SIG-M5 treated with dmso at 0.1 percent for 504 hours (cell line): ENCODE measurements at regions not wholly inside any gene's neighbourhood (a gene's known extent, or its start where the extent isn't known, plus 50 kb on each side); places are given as distances from the start of the nearest gene placed in this dataset.
"Not testable (repeated sequence)": the region's sequence is repeated elsewhere in the genome, so short reads cannot be mapped to it uniquely, and the experiment has no call there.

Experiments
- DNase-seq: peaks from one replicate; lab custom pipeline; 2025; ENCODE audit not compliant: unreplicated experiment; lab: John Stamatoyannopoulos, UW

DNA sequence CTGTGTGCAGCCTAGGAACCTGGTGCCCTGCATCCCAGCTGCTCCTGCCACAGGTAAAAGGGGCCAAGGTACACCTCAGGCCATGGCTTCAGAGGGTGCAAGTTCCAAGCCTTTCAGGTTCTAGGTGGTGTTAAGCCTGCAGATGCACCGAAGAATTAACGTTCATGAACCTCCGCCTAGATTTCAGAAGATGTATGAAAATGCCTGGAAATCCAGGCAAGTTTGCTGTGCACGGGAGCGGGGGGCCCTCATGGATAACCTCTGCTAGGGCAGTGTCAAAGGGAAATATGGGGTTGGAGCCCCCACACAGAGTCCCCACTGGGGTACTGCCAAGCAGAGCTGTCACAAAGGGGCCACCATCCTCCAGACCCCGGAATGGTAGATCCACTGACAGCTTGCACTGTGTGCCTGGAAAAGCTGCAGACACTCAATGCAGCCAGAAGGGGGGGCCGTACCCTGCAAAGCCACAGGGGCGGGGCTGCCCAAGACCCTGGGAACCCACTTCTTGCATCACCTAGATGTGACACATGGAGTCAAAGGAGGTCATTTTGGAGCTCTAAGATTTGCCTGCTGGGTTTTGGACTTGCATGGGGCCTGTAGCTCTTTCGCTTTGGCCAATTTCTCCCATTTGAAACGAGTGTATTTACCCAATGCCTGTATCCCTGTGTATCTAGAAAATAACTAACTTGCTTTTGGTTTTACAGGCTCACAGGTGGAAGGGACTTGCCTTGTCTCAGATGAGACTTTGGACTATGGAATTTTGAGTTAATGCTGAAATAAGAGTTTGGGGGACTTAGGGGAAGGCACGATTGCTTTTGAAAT lies 145.2 kb upstream of the C1QTNF3 start:
- not testable (repeated sequence) for DNase-seq

GRCh38 chr5:34189246-34189645 lies 146.2 kb upstream of the C1QTNF3 start:
- not testable (repeated sequence) for DNase-seq

GRCh38 chr5:34189752-34190411 lies 146.9 kb upstream of the C1QTNF3 start:
- DNase-seq = not testable (repeated sequence)

- not testable (repeated sequence) for DNase-seq
Observed at GRCh38 chr5:34190466-34190865, 147.5 kb upstream of the C1QTNF3 start.

DNA sequence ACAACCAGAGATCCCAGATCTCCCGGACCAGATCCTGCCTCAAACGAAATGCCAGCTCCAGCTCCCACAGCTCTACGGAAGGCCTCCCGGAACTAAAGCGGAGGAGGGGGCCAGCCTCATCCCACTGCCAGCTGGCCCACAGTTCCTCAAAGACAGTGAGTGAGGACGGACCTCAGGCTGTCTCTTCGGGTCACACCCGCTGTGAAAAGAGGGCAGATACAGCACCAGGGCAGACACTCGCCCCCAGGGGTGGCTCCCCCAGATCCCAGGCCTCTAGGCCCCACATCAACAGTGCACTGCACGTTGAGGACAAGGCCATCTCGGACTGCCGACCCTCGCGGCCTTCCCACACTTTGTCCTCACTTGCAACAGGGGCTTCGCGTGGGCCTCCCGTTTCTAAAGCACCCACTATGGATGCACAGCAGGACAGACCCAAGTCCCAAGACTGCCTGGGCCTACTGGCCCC lies 148.3 kb upstream of the C1QTNF3 start:
- DNase-seq = not testable (repeated sequence)

DNA sequence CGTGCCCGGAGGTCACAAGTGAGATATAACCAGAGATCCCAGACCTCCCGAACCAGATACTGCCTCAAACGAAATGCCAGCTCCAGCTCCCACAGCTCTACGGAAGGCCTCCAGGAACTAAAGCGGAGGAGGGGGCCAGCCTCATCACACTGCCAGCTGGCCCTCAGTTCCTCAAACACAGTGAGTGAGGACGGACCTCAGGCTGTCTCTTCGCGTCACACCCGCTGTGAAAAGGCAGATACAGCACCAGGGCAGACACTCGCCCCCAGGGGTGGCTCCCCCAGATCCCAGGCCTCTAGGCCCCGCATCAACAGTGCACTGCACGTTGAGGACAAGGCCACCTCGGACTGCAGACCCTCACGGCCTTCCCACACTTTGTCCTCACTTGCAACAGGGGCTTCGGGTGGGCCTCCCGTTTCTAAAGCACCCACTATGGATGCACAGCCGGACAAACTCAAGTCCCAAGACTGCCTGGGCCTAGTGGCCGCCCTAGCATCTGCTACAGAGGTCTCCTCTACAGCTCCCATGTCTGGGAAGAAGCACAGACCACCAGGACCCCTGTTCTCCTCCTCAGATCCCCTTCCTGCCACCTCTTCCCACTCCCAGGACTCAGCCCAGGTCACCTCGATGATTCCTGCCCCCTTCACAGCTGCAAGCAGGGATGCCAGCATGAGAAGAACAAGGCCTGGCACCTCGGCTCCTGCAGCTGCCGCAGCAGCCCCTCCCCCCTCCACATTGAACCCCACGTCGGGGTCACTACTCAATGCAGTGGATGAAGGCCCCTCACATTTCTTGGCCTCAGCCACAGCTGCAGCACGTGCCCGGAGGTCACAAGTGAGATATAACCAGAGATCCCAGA lies 149.3 kb upstream of the C1QTNF3 start:
- not testable (repeated sequence) for DNase-seq

- not testable (repeated sequence) for DNase-seq
Observed at GRCh38 chr5:34192923-34193262, 149.9 kb upstream of the C1QTNF3 start.

DNA sequence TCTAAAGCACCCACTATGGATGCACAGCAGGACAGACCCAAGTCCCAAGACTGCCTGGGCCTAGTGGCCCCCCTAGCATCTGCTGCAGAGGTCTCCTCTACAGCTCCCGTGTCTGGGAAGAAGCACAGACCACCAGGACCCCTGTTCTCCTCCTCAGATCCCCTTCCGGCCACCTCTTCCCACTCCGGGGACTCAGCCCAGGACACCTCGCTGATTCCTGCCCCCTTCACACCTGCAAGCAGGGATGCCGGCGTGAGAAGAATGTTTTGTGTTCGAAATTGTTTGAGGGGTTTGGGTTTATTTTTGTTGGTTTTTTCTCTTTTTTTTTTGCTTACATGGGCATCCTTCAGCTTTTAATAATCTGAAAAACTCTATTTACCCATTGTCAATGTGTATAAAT lies 150.3 kb upstream of the C1QTNF3 start:
- not testable (repeated sequence) for DNase-seq

- not testable (repeated sequence) for DNase-seq
Observed at GRCh38 chr5:34193804-34194203, 150.8 kb upstream of the C1QTNF3 start.

DNA sequence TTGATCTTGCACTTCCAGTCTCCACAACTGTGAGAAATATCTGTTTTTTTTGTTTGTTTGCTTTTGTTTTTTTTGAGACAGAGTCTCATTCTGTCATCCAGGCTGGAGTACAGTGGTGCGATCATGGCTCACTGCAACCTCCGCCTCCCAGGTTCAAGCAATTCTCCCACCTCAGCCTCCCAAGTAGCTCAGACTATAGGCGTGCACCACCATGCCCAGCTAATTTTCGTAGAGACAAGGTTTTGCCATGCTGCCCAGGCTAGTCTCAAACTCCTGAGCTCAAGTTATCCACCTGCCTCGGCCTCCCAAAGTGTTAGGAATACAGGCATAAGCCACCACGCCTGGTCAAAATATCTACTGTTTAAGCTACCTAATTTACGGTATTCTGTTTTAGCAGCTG lies 153.1 kb upstream of the C1QTNF3 start:
- DNase-seq = not testable (repeated sequence)

GRCh38 chr5:34205347-34205746 lies 162.3 kb upstream of the C1QTNF3 start:
- not testable (repeated sequence) for DNase-seq

DNA sequence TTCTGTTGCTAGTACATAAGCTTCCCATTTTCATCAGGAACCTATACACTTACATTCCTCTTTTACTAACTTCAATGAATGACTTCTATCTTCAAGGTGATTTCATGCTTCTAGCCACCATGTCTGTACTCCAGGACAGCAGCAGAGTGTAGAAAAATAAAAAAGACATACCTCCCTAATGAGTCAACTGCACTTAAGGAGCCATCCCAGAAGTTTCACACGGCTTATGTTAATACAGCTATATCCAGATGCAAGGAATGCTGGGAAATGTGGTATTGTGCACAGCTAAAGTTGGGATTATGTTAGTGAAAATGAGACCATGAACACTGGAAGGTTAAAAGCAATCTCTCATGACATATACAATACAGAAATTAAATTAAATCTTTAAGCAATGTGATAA lies 174.4 kb upstream of the C1QTNF3 start:
- DNase-seq = not testable (repeated sequence)

DNA sequence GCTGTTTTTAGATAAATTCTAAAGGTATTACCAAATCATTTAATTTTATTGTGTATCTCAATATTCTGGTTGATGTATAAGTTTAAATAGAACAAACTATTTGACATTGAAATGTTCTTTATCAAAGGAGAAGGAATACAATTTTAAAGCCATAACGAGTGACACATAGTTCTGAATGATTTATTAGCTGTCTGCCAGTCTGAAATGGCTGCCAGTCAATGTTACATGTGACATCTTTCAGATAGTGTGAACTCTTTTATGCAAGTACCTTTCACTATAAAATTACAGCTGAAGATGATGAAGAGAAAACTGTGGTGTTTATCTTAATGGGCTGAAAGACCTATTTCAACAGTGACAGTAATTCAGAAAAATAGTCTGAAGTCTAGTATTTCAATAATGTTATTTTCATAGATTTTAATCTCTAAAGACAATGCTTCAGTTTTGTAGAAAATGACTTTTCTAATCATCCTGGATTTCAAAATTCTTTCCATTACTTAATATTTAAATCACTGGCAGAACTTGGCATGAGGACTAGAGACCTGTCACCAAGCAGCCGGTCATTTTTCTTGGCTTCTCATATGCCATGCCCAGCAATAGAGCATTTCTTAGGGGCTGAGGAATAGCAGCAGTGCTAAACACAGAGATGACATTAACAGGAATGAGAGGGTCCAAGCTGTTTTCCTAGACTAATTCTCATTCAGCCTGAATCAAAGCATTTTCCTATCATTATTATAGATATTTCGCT lies 178.5 kb upstream of the C1QTNF3 start:
- not testable (repeated sequence) for DNase-seq

DNA sequence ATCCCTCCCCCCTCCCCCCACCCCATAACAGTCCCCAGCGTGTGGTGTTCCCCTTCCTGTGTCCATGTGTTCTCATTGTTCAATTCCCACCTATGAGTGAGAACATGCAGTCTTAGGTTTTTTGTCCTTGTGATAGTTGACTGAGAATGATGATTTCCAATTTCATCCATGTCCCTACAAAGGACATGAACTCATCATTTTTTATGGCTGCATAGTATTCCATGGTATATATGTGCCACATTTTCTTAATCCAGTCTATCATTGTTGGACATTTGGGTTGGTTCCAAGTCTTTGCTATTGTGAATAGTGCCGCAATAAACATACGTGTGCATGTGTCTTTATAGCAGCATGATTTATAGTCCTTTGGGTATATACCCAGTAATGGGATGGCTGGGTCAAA lies 180.1 kb upstream of the C1QTNF3 start:
- DNase-seq = not testable (repeated sequence)

DNA sequence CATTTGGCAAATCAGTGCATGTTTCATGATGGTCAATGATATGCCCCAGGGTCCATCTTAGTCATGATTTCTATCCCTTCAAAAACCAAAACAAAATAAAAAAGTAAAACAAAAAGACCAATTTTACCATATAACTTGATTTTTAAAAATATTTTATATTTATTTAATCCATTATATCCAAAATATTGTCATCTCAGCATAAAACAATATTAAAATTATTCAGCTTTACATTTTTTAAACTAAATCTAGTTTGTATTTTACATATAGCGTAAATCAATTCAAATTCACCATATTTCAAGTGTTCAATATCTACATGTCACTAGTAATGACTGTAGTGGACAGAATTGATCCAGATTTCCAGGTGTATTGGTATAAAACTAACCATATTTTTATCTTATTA lies 187.4 kb upstream of the C1QTNF3 start:
- DNase-seq = not testable (repeated sequence)

DNA sequence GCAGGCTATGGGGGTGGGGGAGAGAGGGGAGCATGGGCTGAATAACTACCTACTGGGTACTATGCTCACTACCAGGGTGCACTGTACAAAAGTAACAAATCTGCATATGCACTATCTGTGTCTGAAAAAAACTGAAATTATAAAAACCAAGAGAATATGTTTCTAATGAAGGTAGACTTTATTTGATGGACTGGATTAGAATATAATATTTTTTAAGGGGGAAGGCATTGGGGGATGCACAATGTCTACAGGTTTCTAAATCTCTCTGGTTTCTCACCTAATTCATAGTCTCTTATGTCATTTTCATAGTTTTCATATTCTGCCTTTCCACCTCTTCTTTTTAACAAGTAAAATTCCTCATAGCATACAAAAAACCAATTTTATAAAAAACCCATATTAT lies 200.8 kb upstream of the C1QTNF3 start:
- DNase-seq = not testable (repeated sequence)

DNA sequence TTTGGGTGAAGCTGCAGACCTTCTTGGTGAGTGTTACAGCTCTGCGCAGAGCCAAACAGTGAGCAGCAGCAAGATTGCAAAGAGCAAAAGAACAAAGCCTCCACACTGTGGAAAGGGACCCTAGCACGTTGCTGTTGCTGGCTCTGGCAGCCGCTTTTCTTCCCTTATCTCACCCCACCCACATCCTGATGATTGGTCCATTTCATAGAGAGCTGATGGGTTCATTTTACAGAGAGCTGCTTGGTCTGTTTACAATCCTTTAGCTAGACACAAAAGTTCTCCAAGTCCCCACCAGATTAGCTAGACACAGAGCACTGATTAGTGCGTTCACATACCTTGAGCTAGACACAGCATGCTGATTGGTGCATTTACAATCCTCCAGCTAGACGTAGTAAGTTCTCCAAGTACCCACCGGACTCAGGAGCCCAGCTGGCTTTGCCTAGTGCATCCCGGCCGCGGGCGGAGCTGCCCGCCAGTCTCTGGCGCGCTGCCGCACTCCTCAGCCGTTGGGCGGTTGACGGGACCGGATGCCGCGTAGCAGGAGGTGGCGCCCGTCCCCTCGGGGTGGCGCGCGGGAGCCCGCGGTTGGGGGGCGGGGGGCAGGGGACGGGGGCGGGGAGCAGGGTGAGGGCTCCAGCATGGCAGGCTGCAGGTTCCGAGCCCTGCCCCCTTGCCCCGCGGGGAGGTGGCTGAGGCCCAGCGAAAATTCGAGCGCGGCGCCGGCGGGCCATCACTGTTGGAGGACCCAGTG lies 201.4 kb upstream of the C1QTNF3 start:
- DNase-seq = not testable (repeated sequence)

- DNase-seq = not testable (repeated sequence)
Observed at GRCh38 chr5:34245032-34245394, 202.0 kb upstream of the C1QTNF3 start.

- DNase-seq = not testable (repeated sequence)
Observed at GRCh38 chr5:34245813-34246212, 202.8 kb upstream of the C1QTNF3 start.

- not testable (repeated sequence) for DNase-seq
Observed at GRCh38 chr5:34258598-34258997, 215.6 kb upstream of the C1QTNF3 start.
